HG02885 (cell line): ENCODE measurements at regions not wholly inside any gene's neighbourhood (a gene's known extent, or its start where the extent isn't known, plus 50 kb on each side); places are given as distances from the start of the nearest gene placed in this dataset.

ENCODE experiments used
- ATAC-seq: cut with Tn5 transposase; IDR thresholded peaks from one replicate; pipeline ENCODE4 v1.9.1; 2021; ENCODE audit warnings: mild to moderate bottlenecking; ENCODE audit not compliant: unreplicated experiment, poor library complexity

- ATAC-seq, result no peak
These were observed 318.8 kb downstream of the C16orf95 start for GRCh38 chr16:86998196-86999001.

- ATAC-seq, result no peak
These were observed 317.2 kb downstream of the C16orf95 start for GRCh38 chr16:87000001-87000400.

DNA sequence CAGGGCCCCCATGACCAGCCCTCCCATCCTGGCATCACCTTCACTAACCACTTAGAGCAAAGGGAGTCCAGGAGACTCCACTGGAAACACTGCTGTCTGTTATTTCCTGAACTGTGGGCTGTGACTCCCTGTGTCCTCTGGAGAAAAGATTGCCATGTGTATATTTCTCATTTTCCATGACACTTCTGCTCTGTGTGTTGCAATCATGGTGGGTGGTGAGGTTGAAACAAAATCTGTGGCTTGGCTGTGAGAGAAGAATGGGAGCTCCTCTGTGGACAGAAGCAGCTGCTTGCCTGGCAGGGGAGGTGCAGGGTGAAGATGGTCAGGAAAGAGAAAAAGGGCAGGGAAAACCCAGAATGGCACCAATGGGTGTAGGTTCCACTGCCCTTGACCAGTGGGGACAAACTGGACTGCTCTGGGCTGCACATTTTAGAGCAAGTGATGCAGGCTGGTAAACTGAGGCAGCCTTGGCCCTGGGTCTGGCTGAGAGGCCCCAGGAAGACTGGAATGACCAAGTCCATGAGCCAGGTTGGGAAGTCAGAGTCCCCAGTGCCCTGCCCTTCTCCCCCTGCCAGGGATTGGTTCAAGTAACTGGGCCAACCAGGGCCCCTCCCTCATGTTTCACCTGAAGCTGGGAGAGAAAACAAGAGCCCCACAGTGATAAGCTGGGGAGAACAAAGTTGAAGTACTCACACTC is 314.3 kb downstream of the C16orf95 start:
- ATAC-seq, result no peak

DNA sequence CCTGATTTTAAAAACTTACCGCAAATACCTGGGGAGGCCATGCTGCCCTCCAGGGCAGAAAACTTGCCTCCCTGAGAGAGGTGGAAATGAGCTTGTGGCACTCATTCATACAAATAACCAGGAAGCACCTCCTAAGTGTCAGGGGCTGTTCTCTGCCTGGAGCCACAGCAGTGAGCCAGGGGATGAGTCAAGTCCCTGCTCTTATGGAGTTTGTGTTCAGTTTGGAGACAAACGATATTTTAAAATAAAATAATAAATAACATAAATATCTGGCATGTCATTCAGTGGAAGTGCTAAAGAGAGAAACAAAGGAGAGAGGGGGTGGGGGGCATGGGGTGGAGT is 313.8 kb downstream of the C16orf95 start:
- no peak for ATAC-seq

DNA sequence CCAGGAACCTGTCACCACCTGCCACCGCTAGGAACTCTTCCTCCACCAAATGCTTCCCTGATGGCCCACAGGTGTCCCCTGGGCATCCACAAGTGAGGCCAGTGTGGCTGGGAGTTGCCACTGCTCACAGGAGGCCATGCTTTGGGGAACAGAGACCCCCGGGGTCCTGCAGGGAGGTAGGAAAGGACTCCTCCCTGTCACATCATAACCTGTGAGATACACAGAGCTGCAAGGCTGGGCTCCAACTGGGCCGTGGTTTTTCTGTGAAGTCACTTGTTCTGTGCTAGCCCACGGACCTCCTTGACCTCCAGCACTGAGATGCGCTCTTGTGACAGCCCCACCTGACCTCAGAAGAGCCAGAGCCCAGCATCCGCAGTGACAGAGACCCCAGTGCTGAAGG is 311.2 kb downstream of the C16orf95 start:
- no peak for ATAC-seq

DNA sequence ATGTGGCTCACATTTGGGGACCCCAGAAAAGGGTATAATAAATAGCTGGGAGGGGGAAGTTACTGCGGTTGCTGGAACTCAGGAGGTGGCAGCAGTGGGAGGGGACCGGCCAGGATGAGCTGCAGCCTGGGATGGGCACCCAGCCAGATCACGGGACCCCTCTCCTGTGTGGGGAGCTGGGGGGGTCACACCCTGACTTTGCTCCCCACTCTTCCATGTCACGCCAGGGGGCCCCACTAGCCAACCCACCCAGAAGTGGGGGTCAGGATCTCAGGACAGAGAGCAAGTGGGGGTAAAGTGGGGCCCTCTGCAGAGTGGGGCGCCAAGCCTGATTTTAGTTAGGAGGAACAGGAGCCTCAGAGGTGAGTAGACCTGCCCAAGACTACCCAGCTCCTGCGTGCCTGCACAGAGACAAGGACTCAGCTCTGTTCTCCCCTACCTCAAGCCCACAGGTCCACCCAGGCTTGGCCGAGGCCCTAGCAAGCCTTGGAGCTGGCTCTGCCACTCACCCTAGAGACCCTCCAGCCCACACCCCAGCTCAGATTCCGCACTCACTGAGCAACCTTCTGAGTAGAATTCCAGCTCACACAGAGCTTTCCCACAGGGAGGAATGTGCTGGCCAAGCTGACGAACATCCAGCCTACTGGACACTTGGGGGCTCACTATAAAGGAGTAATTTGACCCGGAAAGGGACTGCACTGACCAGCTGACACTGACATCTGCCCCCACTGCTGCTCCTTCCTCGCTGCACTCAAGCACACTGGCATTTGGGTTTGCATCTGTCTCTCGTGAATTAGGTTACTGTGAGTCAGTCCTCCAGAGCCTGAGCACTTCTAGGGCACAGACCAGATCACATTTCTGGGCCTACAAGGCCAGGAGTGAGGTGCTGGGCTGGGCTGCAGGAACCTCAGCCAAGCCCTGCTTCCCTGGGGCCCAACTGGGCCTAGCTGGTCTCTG is 310.1 kb downstream of the C16orf95 start:
- ATAC-seq, result no peak

GRCh38 chr16:87007907-87008306 is 309.3 kb downstream of the C16orf95 start:
- no peak for ATAC-seq

DNA sequence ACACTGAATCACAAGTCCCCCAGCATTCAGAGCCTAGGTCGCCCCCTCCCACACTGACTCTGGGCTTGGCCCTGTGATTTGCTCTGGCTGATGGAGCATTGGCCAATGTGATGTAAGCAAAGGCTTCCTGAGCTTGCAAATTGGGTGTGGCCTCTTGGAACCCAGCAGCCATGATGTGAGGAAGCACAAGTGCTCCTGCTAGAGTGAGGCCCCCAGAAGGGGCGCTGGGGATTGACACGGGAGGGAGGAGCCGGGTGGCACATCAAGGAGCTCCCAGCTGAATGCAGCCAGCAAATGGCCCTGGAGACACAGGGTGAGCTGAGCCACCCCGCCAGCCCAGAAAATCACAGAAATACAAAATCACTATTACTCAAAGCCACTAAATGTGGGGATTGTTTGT is 308.5 kb downstream of the C16orf95 start:
- no peak for ATAC-seq

GRCh38 chr16:87012954-87013938 is 303.9 kb downstream of the C16orf95 start:
- no peak for ATAC-seq

DNA sequence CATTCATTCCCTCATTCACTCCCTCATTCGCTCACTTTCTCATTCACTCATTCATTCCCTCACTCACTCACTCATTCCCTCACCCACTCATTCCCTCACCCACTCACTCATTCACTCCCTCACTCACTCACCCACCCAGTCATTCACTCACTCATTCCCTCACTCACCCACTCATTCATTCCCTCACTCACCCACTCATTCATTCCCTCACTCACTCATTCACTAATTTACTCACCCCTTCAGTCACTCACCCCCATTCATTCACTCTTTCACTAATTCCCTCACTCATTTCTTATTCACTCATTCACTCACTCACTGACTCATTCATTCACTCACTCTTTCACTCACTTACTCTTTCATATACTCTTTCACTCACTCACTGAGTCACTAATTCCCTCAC is 303.1 kb downstream of the C16orf95 start:
- no peak for ATAC-seq

GRCh38 chr16:87015021-87015420 is 302.2 kb downstream of the C16orf95 start:
- ATAC-seq, result no peak

DNA sequence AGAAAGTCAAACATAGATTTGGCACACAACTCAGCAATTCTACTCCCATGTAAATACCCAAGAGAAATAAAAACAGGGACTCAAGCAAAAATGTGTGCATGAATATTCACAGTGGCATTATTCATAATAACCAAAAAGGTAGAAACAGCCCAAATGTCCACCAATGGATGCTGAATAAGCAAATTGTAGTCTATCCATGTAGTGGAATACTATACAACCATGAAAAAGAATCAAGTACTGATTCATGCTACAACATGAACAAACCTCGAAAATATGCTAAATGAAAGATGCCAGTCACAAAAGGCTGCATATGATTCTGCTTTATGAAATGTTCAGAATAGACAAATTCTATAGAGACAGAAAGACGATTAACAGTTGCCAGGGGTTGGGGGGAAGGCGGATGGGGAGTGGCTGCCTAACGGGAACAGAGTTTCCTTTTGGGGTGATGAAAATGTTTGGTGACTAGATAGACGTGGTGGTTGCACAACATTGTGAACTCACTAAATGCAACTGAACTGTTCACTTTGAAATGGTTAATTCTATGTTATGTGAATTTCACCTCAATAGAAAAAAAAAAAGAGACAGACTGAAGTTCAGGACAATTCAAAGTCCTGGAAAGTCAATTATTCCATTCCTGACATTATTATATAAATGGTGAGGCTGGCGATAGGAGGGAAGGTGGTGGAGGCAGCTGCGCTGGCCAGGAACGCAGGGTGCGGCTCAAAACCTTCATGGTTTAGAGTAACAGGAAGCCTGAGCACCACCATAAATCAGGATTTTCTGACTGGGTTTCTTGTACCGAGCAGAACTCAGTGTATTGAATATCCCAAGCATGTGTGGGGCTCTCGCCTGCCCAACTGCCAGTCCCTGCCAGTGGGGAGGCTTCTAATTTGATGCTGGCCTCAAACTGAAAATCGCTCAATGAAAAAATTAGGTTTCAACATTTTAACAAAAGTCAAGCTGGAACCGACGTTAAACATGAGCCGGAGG is 300.9 kb downstream of the C16orf95 start:
- no peak for ATAC-seq

GRCh38 chr16:87017371-87018012 is 299.7 kb downstream of the C16orf95 start:
- no peak for ATAC-seq

DNA sequence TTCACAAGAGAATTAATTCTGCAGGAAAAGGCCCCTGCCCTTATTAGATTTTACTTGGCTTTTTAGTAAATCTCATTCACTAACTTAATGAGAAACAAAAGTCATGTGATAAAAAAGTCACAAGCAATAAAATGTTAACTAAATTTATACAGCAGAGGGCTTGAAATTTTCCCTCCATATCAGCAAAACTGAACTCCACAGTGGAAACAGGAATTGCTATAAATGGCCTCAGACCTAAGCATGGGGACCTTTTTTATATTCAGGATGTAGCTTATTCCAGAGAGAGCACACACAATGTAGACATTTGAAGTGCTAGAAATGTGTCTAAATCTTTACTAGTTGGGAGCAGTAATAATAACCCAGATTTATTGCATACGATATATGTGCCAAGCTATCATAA is 291.5 kb downstream of the C16orf95 start:
- ATAC-seq, result no peak

DNA sequence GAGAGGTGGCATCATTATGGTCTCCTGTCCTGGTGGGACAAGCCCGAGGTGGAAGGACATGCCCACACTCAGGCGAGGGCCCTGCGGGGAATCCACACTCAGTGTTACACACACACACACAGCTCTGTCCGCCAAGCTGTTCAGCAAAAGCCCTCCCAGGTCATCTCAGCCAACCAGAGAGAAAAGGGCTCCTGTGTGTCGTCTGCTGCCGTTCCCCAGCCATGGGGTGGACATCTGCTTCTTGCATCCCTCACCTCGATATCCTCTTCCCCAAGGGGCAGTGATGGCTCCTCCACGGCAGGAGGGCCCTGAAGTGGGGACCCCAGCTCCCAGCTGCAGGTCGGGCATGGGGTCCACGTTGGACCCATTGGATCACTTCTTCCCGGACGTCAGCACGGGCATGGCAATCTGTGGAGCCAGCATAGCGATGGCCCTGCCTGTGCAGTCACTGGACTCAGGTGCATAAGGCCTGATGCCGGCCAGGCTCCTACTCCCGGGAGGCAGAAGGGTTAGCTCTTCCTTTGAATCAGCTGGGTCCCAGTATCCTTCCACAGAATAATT is 290.1 kb downstream of the C16orf95 start:
- ATAC-seq, result no peak

GRCh38 chr16:87028481-87029320 is 288.5 kb downstream of the C16orf95 start:
- no peak for ATAC-seq

DNA sequence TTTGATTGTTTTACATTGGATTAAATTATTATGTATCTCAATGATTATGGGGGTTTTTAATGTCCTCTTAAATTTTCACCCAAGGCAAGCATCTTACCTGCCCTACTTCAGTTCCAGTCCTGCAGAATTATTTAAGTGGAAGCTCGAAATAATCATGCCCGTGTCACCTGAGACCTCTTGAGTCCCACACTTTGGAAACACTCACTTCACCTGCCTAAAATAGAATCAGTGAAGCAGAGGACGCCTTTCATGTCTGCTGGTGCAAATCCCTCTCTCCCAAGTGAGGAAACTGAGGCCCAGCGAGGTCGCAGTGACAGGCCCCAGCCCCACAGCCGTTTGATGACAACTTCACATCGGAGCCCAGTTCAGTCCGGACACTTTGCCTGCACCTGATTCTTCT is 284.6 kb downstream of the C16orf95 start:
- no peak for ATAC-seq
